Breast epithelium (tissue), 3 donors: ENCODE measurements at regions not wholly inside any gene's neighbourhood (a gene's known extent, or its start where the extent isn't known, plus 50 kb on each side); places are given as distances from the start of the nearest gene placed in this dataset.

Experiments used
- CTCF ChIP-seq, 3 donors: fragments of 450-650 bp; IDR thresholded peaks; one replicate each; pipeline ENCODE4 v1.5.1; 2016 to 2017; ENCODE audit warnings: antibody characterized with exemption in 3 of 3, mild to moderate bottlenecking in 3 of 3, moderate library complexity in 3 of 3
- POLR2A ChIP-seq: fragments of 450-650 bp; IDR thresholded peaks from one replicate; pipeline ENCODE4 v1.6.1; 2016; ENCODE audit warnings: antibody characterized with exemption, mild to moderate bottlenecking, moderate library complexity
- POLR2AphosphoS5 ChIP-seq, 3 donors: sonication (generic); formaldehyde crosslinking; IDR thresholded peaks; one replicate each; pipeline ENCODE4 v1.6.1; 2017; ENCODE audit warnings: antibody characterized with exemption in 3 of 3

- TF ChIP-seq CTCF (IDR thresholded peaks at IDR 0.05), result no peak
- no peak for TF ChIP-seq POLR2AphosphoS5 (IDR thresholded peaks at IDR 0.05)
- TF ChIP-seq POLR2A, result no peak
These were observed 137.9 kb downstream of the BTG1 start for GRCh38 chr12:92007787-92008186.
